Activated CD4-positive, alpha-beta T cell treated with anti-CD3 and anti-CD28 coated beads for 36 hours (primary cell): ENCODE measurements at regions not wholly inside any gene's neighbourhood (a gene's known extent, or its start where the extent isn't known, plus 50 kb on each side); places are given as distances from the start of the nearest gene placed in this dataset.

Experiments
- ATAC-seq: fragments of 200-7000 bp; cut with Tn5 transposase; one replicate; pipeline ENCODE4 v1.10.0; 2021; ENCODE audit warnings: mild to moderate bottlenecking, moderate library complexity
- CTCF ChIA-PET: fragments of 350-600 bp; sonication (Branson Sonifier 250); formaldehyde crosslinking; loops from one replicate; lab custom pipeline; 2021; ENCODE audit warnings: antibody characterized with exemption; lab: Charles Lee
- POLR2A ChIA-PET: fragments of 350-600 bp; sonication (Branson Sonifier 250); formaldehyde crosslinking; loops from one replicate; lab custom pipeline; 2021; ENCODE audit warnings: antibody characterized with exemption, inconsistent platforms; lab: Charles Lee
- DNase-seq: peaks from one replicate; pipeline ENCODE4 v3.0.0-alpha.2; 2020
- H3K27ac Mint-ChIP-seq: one replicate; pipeline ENCODE4 v1.8.0; 2021; ENCODE audit warnings: mixed read lengths
- H3K27me3 Mint-ChIP-seq: one replicate; pipeline ENCODE4 v1.8.0; 2021; ENCODE audit warnings: mixed read lengths
- H3K36me3 Mint-ChIP-seq: one replicate; pipeline ENCODE4 v1.8.0; 2021; ENCODE audit warnings: low read depth, mixed read lengths
- H3K4me1 Mint-ChIP-seq: one replicate; pipeline ENCODE4 v1.8.0; 2021; ENCODE audit warnings: mixed read lengths
- H3K4me3 Mint-ChIP-seq: one replicate; pipeline ENCODE4 v1.8.0; 2021; ENCODE audit warnings: mild to moderate bottlenecking, moderate library complexity, mixed read lengths
- H3K9me3 Mint-ChIP-seq: one replicate; pipeline ENCODE4 v1.8.0; 2021; ENCODE audit warnings: low read depth, mixed read lengths
- intact Hi-C, 2 experiments: fragments of 100-400 bp; cut with DNase I in 1 of 2; cut with micrococcal nuclease in 1 of 2; formaldehyde crosslinking; loops; one replicate each; pipeline versions ENCODE4 v1.14.2 to v1.15.1; 2022 to 2024; cut with DNase I, micrococcal nuclease

DNA sequence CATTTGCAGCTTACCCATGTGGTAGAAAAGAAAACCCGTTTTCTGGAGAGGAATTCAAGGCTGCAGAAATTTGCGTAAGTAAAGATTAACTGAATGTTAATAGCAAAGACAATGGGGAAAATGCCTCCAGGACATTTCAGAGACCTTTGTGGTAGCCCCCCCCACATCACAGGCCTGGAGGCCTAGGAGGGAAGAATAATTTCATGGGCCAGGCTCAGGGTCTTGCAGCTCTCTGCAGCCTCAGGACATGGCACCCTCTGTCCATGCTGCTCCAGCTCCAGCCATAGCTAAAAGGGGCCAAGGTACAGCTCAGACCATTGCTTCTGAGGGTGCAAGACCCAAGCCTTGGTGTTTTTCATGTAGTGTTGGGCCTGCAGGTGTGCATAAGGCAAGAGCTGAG, 92.7 kb upstream of the ZNF678 start:
- H3K4me3 Mint-ChIP-seq, result no peak overlapping the region
- ChIA-PET POLR2A (no interaction called here), CTCF (interaction anchor here (1.0 to 1.3 kb wide), 2 partner anchors 9 to 12 kb away, joined by 3 read pairs; no protein-coding TSS in a partner anchor)
- no peaks in the 10 kb centered on the region for H3K36me3 Mint-ChIP-seq
- H3K27ac Mint-ChIP-seq, result no peak overlapping the region
- H3K4me1 Mint-ChIP-seq, result no peaks in the 10 kb centered on the region
- H3K27me3 Mint-ChIP-seq, result peaks cover 14% of the 10 kb centered on the region
- DNase-seq (no peak), ATAC-seq (no peak)
- intact Hi-C loops, result no loop called here
- H3K9me3 Mint-ChIP-seq, result no peaks in the 10 kb centered on the region

DNA sequence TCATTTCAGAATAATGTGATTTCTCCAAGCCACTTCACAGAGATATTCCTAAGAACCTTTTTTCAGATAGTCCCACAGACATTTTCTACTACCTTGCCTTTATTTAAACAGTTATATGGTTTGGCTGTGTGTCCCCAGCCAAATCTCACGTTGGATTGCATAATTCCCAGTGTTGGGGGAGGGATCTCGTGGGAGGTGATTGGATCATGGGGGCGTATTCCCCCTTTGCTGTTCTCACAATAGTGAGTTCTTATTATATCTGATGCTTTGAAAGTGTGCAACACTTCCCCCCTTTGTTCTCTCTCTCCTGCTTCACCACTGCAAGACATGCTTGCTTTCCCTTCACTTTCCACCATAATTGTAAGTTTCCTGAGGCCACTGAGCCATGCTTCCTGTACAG, 93.6 kb upstream of the ZNF678 start:
- Mint-ChIP-seq H3K4me3 (no peak overlapping the region), H3K27ac (no peak overlapping the region), H3K27me3 (peaks cover 7% of the 10 kb centered on the region), H3K36me3 (no peaks in the 10 kb centered on the region), H3K4me1 (no peaks in the 10 kb centered on the region), H3K9me3 (no peaks in the 10 kb centered on the region)
- no peak for DNase-seq
- no peak for ATAC-seq
- CTCF ChIA-PET, result interaction anchor here (1.2 to 1.3 kb wide), 2 partner anchors 8 to 21 kb away, joined by 3 read pairs; no protein-coding TSS in a partner anchor
- POLR2A ChIA-PET, result no interaction called here
- intact Hi-C loops, result no loop called here

DNA sequence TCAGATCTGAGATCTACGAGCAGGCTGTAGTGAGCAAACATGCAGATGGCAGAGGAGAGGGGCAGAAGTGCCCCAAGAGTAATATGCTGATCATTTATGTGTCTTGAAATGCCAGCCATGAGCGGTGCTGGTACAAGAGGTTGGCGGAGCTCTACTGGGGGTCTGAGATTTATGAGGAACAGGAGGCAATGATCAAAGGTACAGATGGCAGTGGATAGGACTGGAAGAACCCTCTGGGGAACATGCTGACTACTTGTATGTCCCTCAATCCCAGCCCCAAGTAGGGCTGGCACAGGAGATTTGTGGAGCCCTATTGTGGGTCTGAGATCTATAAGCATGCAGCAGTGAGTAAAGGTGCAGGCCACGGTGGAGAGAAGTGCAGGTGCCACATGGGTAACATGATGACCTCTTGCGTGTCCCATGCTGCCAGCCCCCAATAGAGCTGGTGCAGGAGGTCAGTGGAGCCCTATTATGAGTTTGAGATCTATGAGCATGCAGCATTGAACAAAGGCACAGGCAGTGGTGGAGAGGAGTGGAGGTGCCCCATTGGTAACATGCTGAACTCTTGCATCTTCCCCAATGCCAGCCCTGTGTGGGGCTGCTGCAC, 97.2 kb upstream of the ZNF678 start:
- H3K4me1 Mint-ChIP-seq, result no peaks in the 10 kb centered on the region
- no peak overlapping the region for H3K27ac Mint-ChIP-seq
- H3K36me3 Mint-ChIP-seq, result no peaks in the 10 kb centered on the region
- POLR2A ChIA-PET, result no interaction called here
- intact Hi-C loops, result no loop called here
- ATAC-seq (no peak), DNase-seq (no peak)
- no peak overlapping the region for H3K4me3 Mint-ChIP-seq
- no peaks in the 10 kb centered on the region for H3K9me3 Mint-ChIP-seq
- CTCF ChIA-PET, result interaction anchor here (0.6 to 1.9 kb wide), 3 partner anchors 13 to 43 kb away, joined by 3 to 6 read pairs (median 4); no protein-coding TSS in a partner anchor
- H3K27me3 Mint-ChIP-seq, result peaks cover 9% of the 10 kb centered on the region

GRCh38 chr1:227465256-227465655, 98.1 kb upstream of the ZNF678 start:
- peaks cover 7% of the 10 kb centered on the region for H3K27me3 Mint-ChIP-seq
- ATAC-seq (no peak), DNase-seq (no peak)
- intact Hi-C loops, result no loop called here
- no peak overlapping the region for H3K4me3 Mint-ChIP-seq
- ChIA-PET POLR2A (no interaction called here), CTCF (interaction anchor here (0.6 to 1.1 kb wide), 3 partner anchors 12 to 113 kb away, joined by 3 to 4 read pairs (median 3); no protein-coding TSS in a partner anchor)
- H3K27ac Mint-ChIP-seq, result no peak overlapping the region
- no peaks in the 10 kb centered on the region for H3K36me3 Mint-ChIP-seq
- H3K9me3 Mint-ChIP-seq, result no peaks in the 10 kb centered on the region
- no peaks in the 10 kb centered on the region for H3K4me1 Mint-ChIP-seq

GRCh38 chr1:227459977-227460376, 103.4 kb upstream of the ZNF678 start:
- intact Hi-C loops, result no loop called here
- CTCF ChIA-PET, result no interaction called here
- Mint-ChIP-seq H3K36me3 (no peaks in the 10 kb centered on the region), H3K27ac (no peak overlapping the region), H3K9me3 (no peaks in the 10 kb centered on the region), H3K4me1 (no peaks in the 10 kb centered on the region), H3K4me3 (no peak overlapping the region), H3K27me3 (peaks cover 15% of the 10 kb centered on the region)
- POLR2A ChIA-PET, result no interaction called here
- ATAC-seq (no peak), DNase-seq (no peak)

DNA sequence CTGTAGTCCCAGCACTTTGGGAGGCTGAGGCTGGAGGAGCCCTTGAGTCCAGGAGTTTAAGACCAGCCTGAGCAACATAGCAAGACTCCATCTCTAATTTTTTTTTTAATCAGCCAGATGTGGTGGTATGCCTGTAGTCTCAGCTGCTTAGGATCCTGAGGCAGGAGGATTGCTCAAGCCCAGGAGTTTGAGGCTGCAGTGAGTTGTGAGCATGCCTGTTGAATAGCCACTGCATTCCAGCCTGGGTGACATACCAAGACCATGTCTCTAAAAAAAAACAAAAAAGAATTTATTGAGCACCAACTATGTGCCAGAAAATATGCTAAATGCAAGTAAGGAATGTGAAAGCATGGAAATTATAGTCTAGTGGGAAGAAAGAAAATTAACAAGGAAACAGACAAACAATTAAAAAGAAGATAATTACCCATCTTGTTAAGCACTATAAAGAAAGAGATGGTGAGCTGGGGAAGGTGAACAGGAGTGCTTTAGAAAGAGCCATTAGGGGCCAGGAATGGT, 104.0 kb upstream of the ZNF678 start:
- H3K9me3 Mint-ChIP-seq, result no peaks in the 10 kb centered on the region
- ATAC-seq (no peak), DNase-seq (no peak)
- no peak overlapping the region for H3K4me3 Mint-ChIP-seq
- H3K4me1 Mint-ChIP-seq, result no peaks in the 10 kb centered on the region
- intact Hi-C loops, result no loop called here
- H3K27me3 Mint-ChIP-seq, result peaks cover 20% of the 10 kb centered on the region
- H3K36me3 Mint-ChIP-seq, result no peaks in the 10 kb centered on the region
- CTCF ChIA-PET, result interaction anchor here (1.2 kb wide), 1 partner anchor 10 kb away, joined by 4 read pairs; no protein-coding TSS in a partner anchor
- POLR2A ChIA-PET, result no interaction called here
- no peak overlapping the region for H3K27ac Mint-ChIP-seq

GRCh38 chr1:227454686-227455085, 108.7 kb upstream of the ZNF678 start:
- CTCF ChIA-PET, result no interaction called here
- no peaks in the 10 kb centered on the region for H3K4me1 Mint-ChIP-seq
- intact Hi-C loops, result no loop called here
- H3K27me3 Mint-ChIP-seq, result peaks cover 30% of the 10 kb centered on the region
- ATAC-seq (no peak), DNase-seq (no peak)
- POLR2A ChIA-PET, result no interaction called here
- H3K27ac Mint-ChIP-seq, result no peak overlapping the region
- H3K36me3 Mint-ChIP-seq, result no peaks in the 10 kb centered on the region
- no peak overlapping the region for H3K4me3 Mint-ChIP-seq
- no peaks in the 10 kb centered on the region for H3K9me3 Mint-ChIP-seq

DNA sequence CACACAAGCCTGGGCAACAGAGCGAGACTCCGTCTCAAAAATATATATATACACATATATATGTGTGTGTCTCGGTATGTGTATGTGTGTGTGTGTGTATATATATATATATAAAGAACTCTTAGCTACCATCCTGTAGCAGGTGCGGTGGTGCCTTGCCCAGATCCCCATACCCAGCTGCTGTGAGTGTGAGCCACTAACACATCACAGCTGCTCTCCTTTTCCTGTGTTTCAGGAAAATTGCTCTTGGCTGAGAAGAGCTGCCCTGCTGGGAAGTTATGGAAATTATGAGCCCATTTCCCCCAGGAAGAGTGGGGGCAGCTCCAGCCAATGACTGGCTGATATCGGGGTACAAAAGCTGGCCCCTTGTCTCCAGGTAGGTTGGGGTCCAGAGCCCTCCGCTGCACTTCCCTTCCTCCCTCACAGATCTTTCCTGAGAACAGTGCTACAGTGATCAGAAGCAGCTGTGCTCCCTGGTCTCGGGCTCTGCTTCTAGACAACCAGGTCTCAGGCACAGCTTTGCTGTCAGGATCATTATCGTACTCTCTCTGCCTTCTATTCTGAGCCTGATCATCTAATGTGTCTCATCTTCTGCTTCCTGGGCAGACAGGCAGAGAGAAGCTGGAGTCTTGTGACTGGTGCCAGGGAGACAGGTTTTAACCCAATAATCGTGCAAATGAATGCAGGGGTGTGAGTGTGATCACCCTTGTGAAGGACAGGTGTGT, 109.6 kb upstream of the ZNF678 start:
- Mint-ChIP-seq H3K36me3 (no peaks in the 10 kb centered on the region), H3K4me3 (no peak overlapping the region), H3K27me3 (peaks cover 33% of the 10 kb centered on the region), H3K4me1 (no peaks in the 10 kb centered on the region), H3K9me3 (no peaks in the 10 kb centered on the region), H3K27ac (no peak overlapping the region)
- intact Hi-C loops, result no loop called here
- DNase-seq (no peak), ATAC-seq (no peak)
- ChIA-PET CTCF (interaction anchor here (1.1 kb wide), 1 partner anchor 12 kb away, joined by 4 read pairs; no protein-coding TSS in a partner anchor), POLR2A (no interaction called here)

DNA sequence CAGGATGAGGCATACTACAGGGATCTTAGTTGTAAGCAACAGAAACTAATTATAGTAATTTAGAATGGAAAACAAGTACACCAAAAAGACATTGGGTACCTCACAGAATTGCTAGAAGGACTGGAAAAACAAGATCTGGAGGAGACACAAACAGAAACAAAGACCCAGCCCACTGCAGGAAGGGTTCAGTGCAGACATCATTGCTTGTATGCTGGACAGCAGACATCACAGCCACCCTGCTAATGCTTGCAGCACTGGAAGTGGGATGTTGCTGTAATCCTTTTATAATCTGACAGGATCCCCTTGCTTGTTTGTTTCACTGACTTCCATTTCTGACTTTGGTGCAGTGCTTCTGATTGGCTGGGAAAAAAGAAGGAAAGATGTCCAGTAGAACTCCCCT, 111.4 kb upstream of the ZNF678 start:
- no peak overlapping the region for H3K27ac Mint-ChIP-seq
- H3K27me3 Mint-ChIP-seq, result peaks cover 41% of the 10 kb centered on the region
- CTCF ChIA-PET, result no interaction called here
- no peak overlapping the region for H3K4me3 Mint-ChIP-seq
- intact Hi-C loops, result no loop called here
- no peak for DNase-seq
- no peaks in the 10 kb centered on the region for H3K9me3 Mint-ChIP-seq
- POLR2A ChIA-PET, result no interaction called here
- H3K36me3 Mint-ChIP-seq, result no peaks in the 10 kb centered on the region
- no peak for ATAC-seq
- no peaks in the 10 kb centered on the region for H3K4me1 Mint-ChIP-seq

DNA sequence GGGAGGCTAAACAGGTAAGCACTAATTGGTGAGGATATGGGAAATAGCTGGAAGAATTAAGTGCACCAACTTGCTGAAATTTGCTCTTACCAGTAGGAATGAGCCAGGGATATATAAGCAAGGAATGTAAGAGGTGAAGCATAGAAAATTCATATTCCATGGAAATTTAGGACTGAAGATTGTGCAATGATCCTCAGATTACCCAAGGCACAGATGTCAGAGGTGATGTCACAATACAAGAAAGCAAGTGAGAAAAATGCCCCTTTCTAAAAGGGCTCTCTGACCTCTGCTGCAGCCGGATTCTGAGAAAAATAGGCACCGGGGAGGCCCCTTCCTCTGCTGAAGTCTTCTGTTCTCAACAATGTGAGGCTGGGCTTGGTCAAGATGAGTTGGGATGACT, 112.3 kb upstream of the ZNF678 start:
- no peak overlapping the region for H3K27ac Mint-ChIP-seq
- no peak overlapping the region for H3K4me3 Mint-ChIP-seq
- H3K4me1 Mint-ChIP-seq, result no peaks in the 10 kb centered on the region
- no peaks in the 10 kb centered on the region for H3K9me3 Mint-ChIP-seq
- ChIA-PET POLR2A (no interaction called here), CTCF (interaction anchor here (1.0 to 1.4 kb wide), 2 partner anchors 16 to 233 kb away, joined by 3 read pairs; no protein-coding TSS in a partner anchor)
- peaks cover 42% of the 10 kb centered on the region for H3K27me3 Mint-ChIP-seq
- DNase-seq (no peak), ATAC-seq (no peak)
- intact Hi-C loops, result no loop called here
- H3K36me3 Mint-ChIP-seq, result no peaks in the 10 kb centered on the region

DNA sequence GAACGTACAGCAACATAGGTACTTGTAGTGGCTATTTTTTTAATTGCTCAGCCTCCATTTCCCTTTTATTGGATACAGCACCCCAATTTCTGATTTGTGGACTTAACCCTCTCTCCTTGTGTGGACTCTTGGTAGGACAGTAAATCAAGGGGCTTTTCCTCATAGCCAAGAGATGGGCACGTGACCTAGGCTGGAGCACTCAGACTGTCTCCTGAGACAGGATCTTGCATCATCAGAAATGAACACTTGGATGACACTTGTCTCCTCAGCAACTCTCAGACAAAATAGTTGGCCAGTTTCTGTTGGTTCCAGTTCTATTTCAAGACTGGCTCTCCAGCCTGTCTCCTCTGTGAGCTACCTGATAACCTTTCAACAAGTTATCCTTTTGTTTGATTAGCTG, 112.9 kb upstream of the ZNF678 start:
- no peak for ATAC-seq
- intact Hi-C loops, result no loop called here
- Mint-ChIP-seq H3K4me3 (no peak overlapping the region), H3K9me3 (no peaks in the 10 kb centered on the region), H3K36me3 (no peaks in the 10 kb centered on the region), H3K27me3 (peaks cover 45% of the 10 kb centered on the region), H3K27ac (no peak overlapping the region), H3K4me1 (no peaks in the 10 kb centered on the region)
- no peak for DNase-seq
- CTCF ChIA-PET, result interaction anchor here (0.7 to 1.5 kb wide), 4 partner anchors 9 to 232 kb away, joined by 3 to 4 read pairs (median 3); no protein-coding TSS in a partner anchor
- POLR2A ChIA-PET, result no interaction called here
